Jurkat, Clone E6-1 (cell line): ENCODE measurements at regions not wholly inside any gene's neighbourhood (a gene's known extent, or its start where the extent isn't known, plus 50 kb on each side); places are given as distances from the start of the nearest gene placed in this dataset.
"Not testable (repeated sequence)": the region's sequence is repeated elsewhere in the genome, so short reads cannot be mapped to it uniquely, and the experiment has no call there.

ENCODE experiments used
- DNase-seq: peaks from one replicate; pipeline ENCODE4 v3.0.0-alpha.2; 2011; ENCODE audit warnings: low read depth, low spot score
- H3K4me3 ChIP-seq: 2 replicates; pipeline ENCODE4 v1.5.1; 2011; ENCODE audit warnings: mild to moderate bottlenecking, low read length, control low read depth, moderate library complexity

DNA sequence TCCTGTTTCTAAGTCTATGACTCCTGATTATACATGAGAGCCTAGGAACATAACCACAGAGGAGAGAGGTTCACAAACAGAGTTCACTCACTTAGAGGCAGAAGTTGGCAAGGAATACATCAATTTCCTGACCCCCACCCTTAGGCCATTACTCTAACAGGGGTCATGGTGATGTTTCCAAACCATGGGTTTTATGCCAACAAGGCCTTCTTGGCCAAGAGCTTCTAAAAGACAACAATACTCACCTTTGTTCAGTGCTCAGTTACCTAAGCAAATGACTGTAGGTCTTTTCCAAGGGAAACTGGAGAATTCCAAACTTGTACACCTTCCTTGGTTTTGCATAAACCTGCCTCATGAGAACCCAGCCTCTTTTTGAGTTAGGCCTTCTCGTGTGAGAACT is 52.6 kb downstream of the ERICH4 start:
- no peak overlapping the region for H3K4me3 ChIP-seq
- DNase-seq = no peak

DNA sequence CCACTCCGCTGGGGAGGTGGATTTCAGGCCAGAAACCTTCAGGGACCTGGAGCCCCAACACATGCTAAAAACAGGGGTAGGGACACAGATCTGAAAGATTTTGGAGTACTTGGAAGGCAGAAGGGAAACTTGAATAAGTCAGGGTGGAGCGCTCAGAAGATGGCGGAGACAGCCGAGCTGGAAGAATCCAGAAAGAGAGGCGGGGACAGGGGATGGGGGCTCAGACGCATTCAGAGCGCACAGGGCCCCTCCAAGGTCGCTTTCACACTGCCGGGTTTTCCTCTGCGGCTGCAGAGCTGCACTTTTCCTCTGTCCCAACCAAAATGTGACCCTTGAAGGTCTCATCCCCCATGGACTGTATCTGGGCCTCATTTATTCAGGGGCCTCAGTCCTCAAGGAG is 56.9 kb downstream of the ERICH4 start:
- no peak overlapping the region for H3K4me3 ChIP-seq
- no peak for DNase-seq

DNA sequence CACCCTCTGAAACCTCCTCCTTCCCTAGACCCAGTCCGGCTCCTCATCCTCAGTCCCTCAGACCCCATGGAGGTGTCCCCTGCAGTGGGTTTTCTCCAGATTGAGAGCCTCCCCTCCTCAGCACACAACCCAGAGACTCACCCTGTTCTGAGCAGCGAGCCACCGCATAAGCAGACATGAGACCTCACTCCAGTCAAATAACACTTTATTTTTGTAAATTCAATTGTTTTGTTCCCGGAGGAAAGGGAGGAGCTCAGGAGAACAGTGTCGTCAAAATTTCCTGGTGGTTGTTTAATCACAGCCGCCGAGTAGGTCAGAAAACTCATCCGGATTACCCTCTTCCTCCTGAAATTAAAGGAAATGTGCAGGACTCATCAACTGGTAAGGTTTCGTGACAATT is 57.5 kb downstream of the ERICH4 start:
- DNase-seq = no peak
- no peak overlapping the region for H3K4me3 ChIP-seq

DNA sequence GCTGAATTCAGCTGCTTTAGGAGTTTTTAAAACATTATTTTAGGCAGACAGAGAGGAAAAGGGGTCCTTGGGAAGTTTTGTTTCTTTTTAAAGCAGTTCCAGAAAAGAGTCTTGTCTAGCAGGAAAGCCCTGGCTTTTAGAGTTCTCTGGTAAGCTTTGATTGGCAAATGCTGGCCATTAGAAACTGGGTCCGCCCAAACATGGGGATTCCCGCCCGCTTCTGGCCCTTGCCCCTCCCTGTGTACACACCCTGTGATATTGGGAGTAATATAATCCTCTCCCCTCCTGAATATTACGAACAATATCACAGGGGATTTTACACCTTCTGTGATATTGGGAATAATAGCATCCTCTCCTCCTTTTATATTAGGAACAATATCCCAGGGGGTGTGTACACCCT is 58.9 kb downstream of the ERICH4 start:
- H3K4me3 ChIP-seq = no peak overlapping the region
- DNase-seq = no peak

DNA sequence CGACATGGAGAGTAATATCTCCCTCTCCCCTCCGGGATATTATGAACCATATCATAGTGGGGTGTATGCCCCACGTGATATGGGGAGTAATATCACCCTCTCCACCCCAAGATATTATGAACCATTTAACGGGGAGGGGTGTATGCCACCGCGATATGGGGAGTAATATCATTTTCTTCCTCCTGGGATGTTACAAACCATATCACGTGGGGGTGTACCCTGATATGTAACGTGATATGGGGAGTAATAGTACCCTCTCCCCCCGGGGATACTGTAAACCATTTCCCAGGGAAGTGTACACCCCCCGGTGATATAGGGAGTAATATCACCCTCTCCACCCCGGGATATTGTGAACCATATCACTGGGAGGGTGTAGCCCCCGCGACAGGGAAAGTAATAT is 62.1 kb downstream of the ERICH4 start:
- no peak overlapping the region for H3K4me3 ChIP-seq

DNA sequence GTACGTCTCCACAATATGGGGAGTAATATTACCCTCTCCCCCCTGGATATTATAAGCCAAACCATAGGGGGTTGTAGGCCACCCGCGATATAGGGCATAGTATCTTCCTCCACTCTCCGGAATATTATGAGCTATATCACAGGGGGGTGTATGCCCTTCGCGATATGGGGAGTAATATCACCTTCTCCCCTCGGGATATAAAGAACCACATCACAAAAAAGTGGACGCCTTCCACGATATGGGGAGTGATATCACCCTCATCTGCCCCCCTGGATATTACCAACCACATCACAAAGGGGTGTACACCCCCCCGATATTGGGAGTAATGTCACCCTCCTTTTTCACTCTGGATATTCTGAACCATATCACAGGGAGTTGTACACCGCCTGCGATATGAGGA is 65.5 kb upstream of the CEACAM21 start:
- no peak overlapping the region for H3K4me3 ChIP-seq
- DNase-seq = no peak

More for the DNA sequence above, 62.1 kb downstream of the ERICH4 start:
- DNase-seq = no peak

DNA sequence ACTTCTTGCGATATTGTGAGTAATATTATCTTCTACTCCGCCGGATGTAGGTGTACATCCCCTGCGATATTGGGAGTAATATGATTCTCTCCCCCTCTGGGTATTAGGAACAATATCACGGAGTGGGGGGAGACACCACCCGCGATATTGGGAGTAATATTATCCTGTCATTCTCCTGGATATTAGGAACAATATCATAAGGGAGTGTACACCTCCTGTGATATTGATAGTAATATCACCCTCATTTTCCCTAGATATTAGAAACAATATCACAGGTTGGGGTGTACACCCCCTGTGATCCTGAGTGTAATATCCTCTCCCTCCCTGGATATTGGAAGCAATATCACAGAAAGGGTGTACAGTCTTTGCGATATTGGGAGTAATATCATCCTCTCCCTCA is 64.3 kb upstream of the CEACAM21 start:
- H3K4me3 ChIP-seq = no peak overlapping the region
- no peak for DNase-seq

DNA sequence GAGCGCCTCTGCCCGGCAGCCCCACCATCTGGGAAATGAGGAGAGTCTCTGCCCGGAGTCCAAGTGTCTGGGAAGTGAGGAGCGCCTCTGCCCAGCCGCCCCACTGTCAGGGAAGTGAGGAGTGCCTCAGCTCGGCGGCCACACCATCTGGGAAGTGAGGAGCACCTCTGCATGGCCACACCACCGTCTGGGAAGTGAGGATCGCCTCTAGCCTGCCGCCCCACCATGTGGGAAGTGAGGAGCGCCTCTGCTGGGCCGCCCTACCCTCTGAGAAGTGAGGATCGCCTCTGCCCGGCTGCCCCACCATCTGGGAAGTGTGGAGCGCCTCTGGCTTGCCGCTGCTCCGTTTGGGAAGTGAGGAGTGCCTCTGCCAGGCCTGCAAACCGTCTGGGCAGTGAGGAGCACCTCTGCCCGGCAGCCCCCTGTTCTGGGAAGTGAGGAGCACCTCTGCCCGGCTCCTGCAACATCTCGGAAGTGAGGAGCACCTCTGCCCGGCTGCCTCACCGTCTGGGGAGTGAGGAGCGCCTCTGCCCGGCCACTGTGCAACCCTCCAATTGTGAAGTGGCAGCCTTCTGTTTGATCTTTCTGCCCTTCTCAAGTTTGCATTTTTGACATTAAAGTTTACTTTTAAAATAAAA is 60.8 kb upstream of the CEACAM21 start:
- H3K4me3 ChIP-seq = no peak overlapping the region
- no peak for DNase-seq

DNA sequence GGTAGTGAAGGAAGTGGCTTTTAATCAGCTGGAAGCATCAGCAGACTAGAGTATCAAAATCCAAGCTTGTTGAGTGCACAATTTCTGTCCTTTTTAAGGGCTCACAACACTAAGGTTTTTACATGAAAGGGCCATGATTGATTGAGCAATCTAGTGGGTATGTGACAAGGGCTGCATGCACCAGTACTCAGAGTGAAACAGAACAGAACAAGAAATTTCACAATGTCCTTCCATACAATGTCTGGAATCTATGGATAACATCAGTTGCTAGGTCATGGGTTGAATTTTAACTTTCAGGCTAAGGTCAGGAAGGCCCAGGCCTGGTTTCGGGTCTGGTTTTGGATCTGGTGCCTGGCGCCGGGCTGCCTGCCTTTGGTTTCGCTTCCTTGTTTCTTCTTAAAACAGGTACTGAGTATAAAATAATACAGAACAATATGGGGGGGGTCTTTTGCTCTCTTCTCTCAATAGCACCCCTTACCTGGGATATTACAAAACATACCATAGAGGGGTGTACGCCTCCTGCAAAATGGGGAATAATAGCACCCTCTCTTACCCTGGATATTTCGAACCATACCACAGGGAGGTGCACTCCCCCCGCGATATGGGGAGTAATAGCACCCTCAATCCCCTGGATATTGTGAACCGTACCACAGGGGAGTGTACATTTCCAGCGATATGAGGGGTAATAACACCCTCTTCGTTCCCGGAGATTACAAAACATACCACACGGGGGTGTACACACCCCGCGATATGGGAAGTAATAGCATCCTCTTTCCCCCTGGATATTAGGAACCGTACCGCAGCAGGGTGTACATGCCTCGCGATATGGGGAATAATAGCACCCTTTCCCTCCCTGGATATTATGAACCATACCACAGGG is 59.4 kb upstream of the CEACAM21 start:
- not testable (repeated sequence) for DNase-seq, H3K4me3 ChIP-seq

DNA sequence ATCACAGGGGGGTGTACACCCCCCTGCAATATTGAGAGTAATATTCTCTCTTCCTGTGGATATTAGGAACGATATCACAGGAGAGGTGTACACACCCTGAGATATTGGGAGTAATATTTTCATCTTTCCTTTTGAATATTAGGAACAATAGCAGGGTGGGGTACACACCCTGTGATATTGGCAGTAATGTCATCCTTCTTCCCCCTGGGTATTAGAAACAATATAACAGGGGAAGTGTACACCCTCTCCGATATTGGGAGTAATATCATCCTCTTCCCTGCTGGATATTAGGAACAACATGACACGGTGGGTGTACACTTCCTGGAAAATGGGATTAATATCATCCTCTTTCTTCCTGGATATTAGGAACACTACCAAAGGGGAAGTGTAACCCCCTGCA is 57.8 kb upstream of the CEACAM21 start:
- no peak for DNase-seq
- no peak overlapping the region for H3K4me3 ChIP-seq

DNA sequence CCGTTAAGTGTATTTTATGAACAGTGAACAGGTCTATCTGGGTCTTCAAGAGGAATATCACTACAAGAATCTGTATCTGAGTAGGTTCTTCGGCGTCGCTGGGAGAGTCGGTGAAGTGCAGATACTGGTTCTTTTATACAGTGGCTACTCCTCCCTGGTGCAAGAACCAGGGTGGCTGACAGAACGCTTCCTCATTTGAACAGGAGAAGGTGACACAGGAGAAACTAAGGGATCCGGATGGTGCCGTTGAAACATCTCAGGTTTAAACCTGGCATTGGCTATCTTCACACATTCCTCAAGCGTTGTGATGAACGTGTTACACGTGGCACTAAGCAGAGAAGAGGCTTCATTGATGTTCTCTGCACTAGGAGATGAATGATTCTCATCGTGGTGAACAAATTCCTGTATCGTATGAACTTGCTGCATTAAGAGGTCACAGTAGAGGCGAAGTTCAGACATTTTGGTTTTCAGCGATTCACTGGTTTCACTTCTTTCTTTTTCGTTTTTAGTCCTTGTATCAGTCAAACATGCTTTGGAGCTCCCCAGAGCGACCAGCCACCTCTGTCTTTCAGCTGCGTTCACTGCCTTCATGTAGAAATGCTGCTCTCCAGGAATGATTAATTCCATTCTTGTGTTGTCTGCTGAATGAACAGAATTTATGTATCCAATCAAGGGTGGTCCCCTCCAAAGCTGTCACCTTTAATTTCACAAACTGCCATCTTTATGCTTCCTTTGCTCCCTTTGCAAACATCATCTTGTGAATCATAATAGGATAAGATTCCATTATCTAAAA is 54.6 kb upstream of the CEACAM21 start:
- DNase-seq = not testable (repeated sequence)
- 0 out of 2 replicates have a peak overlapping the region, but pooled peaks have one; percentile 3 for H3K4me3 ChIP-seq

DNA sequence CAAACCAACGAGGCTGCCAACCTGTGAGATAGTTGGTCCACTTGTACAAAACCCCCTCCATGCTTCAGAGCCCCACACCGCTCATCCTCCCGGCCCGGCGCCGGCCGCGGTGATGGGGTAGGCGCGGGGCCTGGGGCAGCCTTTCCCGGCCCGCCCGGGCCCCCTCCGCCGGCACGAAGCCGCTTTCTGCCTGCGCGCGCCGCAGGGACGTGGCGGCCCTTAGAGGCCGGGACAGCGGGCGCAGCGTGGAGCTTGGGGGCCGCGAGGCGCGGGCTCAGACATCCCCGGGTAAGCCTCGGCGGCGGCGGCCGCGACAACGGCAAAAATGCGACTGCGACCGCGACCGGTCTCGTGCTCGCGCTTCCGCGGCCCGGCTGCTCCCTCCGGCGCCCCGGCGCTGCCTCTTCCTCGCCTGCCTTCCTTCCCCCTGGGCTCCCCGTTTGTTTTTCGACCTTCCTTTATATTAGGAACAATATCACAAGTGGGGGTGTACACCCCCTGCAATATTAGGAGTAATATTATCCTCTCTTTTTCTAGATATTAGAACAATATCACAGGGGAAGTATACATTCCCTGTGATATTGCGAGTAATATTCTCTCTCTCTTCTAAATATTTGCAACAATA is 53.9 kb upstream of the CEACAM21 start:
- DNase-seq = no peak
- H3K4me3 ChIP-seq = peak overlapping the region; percentile 13

DNA sequence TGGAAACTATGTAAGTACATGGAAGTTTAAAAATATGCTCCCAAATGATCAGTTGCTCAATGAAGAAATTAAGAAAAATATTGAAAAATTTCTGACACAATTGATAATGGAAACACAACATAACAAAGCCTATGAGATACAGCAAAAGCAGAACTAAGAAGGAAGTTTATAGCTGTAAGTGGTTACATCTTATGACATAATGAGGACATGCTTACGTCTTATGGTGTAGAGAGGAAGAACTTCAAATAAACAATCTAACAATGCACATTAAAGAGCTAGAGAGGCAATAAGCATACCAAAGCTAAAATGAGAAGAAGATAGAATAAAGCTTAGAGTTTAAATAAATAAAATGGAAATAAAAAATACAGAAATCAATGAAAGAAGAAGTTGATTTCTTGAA is 50.0 kb upstream of the CEACAM21 start:
- no peak overlapping the region for H3K4me3 ChIP-seq
- DNase-seq = no peak
